ENCODE measurements at regions not wholly inside any gene's neighbourhood (a gene's known extent, or its start where the extent isn't known, plus 50 kb on each side); places are given as distances from the start of the nearest gene placed in this dataset.

DNA sequence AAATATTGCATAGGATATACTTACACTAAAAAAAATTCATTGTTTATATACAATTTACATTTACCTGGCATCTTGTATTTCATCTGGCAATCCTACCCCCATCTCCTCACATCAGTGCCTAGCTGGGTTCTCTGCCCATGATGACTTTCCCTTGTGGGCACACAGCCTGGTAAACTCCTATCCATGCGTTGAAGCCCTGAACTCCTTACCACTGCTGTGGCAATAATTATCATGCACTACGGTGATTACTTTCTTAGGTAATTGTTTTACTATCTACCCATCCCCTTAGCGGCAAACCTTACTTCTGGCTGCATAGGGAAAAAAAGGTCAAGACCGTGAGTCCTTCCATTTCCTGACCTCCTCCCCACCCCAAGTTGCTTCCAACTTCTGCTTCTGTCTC, 63.6 kb upstream of the DAB2IP start (continued):
- TF ChIP-seq IKZF2 (IDR thresholded peaks at IDR 0.05): no peak

DNA sequence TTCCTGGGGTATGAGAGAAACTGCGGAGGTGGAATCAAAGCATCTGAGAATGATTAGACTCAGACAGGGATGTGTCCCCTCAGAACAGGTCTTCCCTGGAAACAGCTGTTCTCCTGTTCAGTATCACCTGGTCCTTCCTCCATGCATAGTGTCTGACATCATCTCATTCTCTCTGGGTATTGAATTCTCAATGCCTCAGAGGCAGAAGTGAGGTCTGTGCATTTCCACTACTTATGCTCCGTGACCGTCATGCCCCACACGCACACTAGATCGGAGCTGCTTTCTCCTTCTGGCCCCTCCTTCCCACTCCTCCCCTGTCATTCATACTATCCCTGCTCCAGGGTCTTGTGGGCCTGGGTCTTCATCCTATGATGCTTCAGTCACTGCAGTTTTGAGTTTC, 61.4 kb upstream of the DAB2IP start:
- Histone ChIP-seq H4K20me1 (ENCODE audit: control insufficient read depth, insufficient read depth) (no peaks in the 10 kb centered on the region), H3K79me2 (ENCODE audit: control insufficient read depth, insufficient read depth, low read length) (no peaks in the 10 kb centered on the region), H3K9me3 (replicated peaks; ENCODE audit: control insufficient read depth, insufficient read depth, low read length) (no peaks in the 10 kb centered on the region), H3K4me1 (ENCODE audit: control insufficient read depth, insufficient read depth, low read length) (no peaks in the 10 kb centered on the region), H2AFZ (ENCODE audit: control insufficient read depth, low read depth, low read length) (no peak overlapping the region), H3K4me3 (no peak overlapping the region), H3K9ac (ENCODE audit: control insufficient read depth, insufficient read depth, low read length) (no peak overlapping the region), H3K36me3 (ENCODE audit: control insufficient read depth in 2 of 2, insufficient read depth in 2 of 2, low read length in 1 of 2) (no peaks in the 10 kb centered on the region), H3K27ac (ENCODE audit: control insufficient read depth, insufficient read depth) (no peak overlapping the region), H3K4me2 (ENCODE audit: control insufficient read depth, insufficient read depth) (no peak overlapping the region), H3K27me3 (replicated peaks in 1 of 2; ENCODE audit: control insufficient read depth in 2 of 2, insufficient read depth in 2 of 2, low read length in 1 of 2) (peaks cover 1 to 2% of the 10 kb centered on the region in 2 experiments; a peak in 3 of 4 replicates)
- ChIA-PET CTCF (no interaction called here), SMC1A (ENCODE audit: uncharacterized antibody, unreplicated experiment) (no interaction called here), RAD21 (ENCODE audit: unreplicated experiment) (no interaction called here), POLR2A (no interaction called here)
- ATAC-seq: no peak
- TF ChIP-seq EP300 (IDR thresholded peaks at IDR 0.05; ENCODE audit: borderline replicate concordance in 1 of 2, control insufficient read depth in 1 of 2, low read depth in 2 of 2, low read length in 2 of 2) (no peak), CREM (IDR thresholded peaks at IDR 0.05; ENCODE audit: low read depth) (no peak), ZSCAN29 (IDR thresholded peaks at IDR 0.05) (no peak), WRNIP1 (IDR thresholded peaks at IDR 0.05; ENCODE audit: borderline replicate concordance, low read depth, low read length) (no peak), ZNF274 (IDR thresholded peaks at IDR 0.05; ENCODE audit: insufficient read depth, insufficient read length) (no peak), RUNX3 (IDR thresholded peaks at IDR 0.05; ENCODE audit: low read length) (no peak)
- TF ChIP-seq, protein P1, sequence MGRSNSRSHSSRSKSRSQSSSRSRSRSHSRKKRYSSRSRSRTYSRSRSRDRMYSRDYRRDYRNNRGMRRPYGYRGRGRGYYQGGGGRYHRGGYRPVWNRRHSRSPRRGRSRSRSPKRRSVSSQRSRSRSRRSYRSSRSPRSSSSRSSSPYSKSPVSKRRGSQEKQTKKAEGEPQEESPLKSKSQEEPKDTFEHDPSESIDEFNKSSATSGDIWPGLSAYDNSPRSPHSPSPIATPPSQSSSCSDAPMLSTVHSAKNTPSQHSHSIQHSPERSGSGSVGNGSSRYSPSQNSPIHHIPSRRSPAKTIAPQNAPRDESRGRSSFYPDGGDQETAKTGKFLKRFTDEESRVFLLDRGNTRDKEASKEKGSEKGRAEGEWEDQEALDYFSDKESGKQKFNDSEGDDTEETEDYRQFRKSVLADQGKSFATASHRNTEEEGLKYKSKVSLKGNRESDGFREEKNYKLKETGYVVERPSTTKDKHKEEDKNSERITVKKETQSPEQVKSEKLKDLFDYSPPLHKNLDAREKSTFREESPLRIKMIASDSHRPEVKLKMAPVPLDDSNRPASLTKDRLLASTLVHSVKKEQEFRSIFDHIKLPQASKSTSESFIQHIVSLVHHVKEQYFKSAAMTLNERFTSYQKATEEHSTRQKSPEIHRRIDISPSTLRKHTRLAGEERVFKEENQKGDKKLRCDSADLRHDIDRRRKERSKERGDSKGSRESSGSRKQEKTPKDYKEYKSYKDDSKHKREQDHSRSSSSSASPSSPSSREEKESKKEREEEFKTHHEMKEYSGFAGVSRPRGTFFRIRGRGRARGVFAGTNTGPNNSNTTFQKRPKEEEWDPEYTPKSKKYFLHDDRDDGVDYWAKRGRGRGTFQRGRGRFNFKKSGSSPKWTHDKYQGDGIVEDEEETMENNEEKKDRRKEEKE (IDR thresholded peaks at IDR 0.05): no peak
- TF ChIP-seq, protein P2, sequence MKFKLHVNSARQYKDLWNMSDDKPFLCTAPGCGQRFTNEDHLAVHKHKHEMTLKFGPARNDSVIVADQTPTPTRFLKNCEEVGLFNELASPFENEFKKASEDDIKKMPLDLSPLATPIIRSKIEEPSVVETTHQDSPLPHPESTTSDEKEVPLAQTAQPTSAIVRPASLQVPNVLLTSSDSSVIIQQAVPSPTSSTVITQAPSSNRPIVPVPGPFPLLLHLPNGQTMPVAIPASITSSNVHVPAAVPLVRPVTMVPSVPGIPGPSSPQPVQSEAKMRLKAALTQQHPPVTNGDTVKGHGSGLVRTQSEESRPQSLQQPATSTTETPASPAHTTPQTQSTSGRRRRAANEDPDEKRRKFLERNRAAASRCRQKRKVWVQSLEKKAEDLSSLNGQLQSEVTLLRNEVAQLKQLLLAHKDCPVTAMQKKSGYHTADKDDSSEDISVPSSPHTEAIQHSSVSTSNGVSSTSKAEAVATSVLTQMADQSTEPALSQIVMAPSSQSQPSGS (IDR thresholded peaks at IDR 0.05; ENCODE audit: low read length): no peak
- WGBS (ENCODE audit: insufficient coverage, insufficient replicate concordance, low lambda C conversion rate, missing lambda C conversion rate): 90% methylated on average over 4 of the region's 5 CpGs
- no peak for FAIRE-seq
- no peak for DNase-seq (ENCODE audit: low read depth, low spot score)
- intact Hi-C loops (cut with micrococcal nuclease; ENCODE audit: unreplicated experiment): no loop called here
- no TSS peak for BruUV-seq (replicated peaks)
- in situ Hi-C loops (cut with MboI): no loop called here
